B cell (primary cell): ENCODE measurements at regions not wholly inside any gene's neighbourhood (a gene's known extent, or its start where the extent isn't known, plus 50 kb on each side); places are given as distances from the start of the nearest gene placed in this dataset.

ENCODE experiments used
- ATAC-seq: fragments of 200-7000 bp; cut with Tn5 transposase; one replicate; pipeline ENCODE4 v1.10.0; 2021; ENCODE audit warnings: low read depth, mild to moderate bottlenecking, moderate number of reproducible peaks, moderate library complexity
- CTCF ChIA-PET: fragments of 350-600 bp; sonication (Branson Sonifier 250); formaldehyde crosslinking; loops from one replicate; lab custom pipeline; 2021; ENCODE audit warnings: antibody characterized with exemption, inconsistent platforms; lab: Charles Lee
- POLR2A ChIA-PET: fragments of 350-600 bp; sonication (Branson Sonifier 250); formaldehyde crosslinking; loops from one replicate; lab custom pipeline; 2021; ENCODE audit warnings: antibody characterized with exemption; lab: Charles Lee
- DNase-seq: peaks from one replicate; pipeline ENCODE4 v3.0.0; 2013
- H2AFZ ChIP-seq: 2 replicates; pipeline ENCODE4 v1.6.1; 2012; ENCODE audit warnings: mild to moderate bottlenecking, low read depth, low read length; ENCODE audit not compliant: insufficient read depth, poor library complexity, severe bottlenecking
- H3K27ac ChIP-seq, 2 donors: 1 replicate in 1 of 2; 2 replicates in 1 of 2; pipeline ENCODE4 v1.5.1; 2012 to 2013; ENCODE audit warnings: low read length in 2 of 2, mild to moderate bottlenecking in 2 of 2, moderate library complexity in 1 of 2
- H3K27me3 ChIP-seq, 4 experiments: fragments of 200-600 bp in 1 of 4; sonication (generic) in 1 of 4; replicated peaks in 1 of 4; 1 replicate in 2 of 4; 2 replicates in 2 of 4; pipeline versions ENCODE4 v1.6.1 to v1.7.0; 2013 to 2016; ENCODE audit warnings: low read length in 3 of 4, mild to moderate bottlenecking in 2 of 4, mixed read lengths in 1 of 4, moderate library complexity in 1 of 4; ENCODE audit not compliant: insufficient read depth in 4 of 4, control insufficient read depth in 3 of 4; ENCODE audit errors: control extremely low read depth in 1 of 4
- H3K36me3 ChIP-seq, 2 experiments: replicated peaks in 1 of 2; 1 replicate in 1 of 2; 2 replicates in 1 of 2; pipeline versions ENCODE4 v1.6.1 to v1.7.1; 2013; ENCODE audit warnings: low read length in 1 of 2; ENCODE audit not compliant: insufficient read depth in 2 of 2, control insufficient read depth in 1 of 2; ENCODE audit errors: control extremely low read depth in 1 of 2, extremely low read depth in 1 of 2
- H3K4me1 ChIP-seq, 2 donors: fragments of 200-600 bp in 1 of 2; sonication (generic) in 1 of 2; 1 replicate in 1 of 2; 2 replicates in 1 of 2; pipeline versions ENCODE4 v1.5.1 to v1.6.1; 2013 to 2017; ENCODE audit warnings: low read length in 2 of 2; ENCODE audit not compliant: control insufficient read depth in 2 of 2, insufficient read depth in 2 of 2
- H3K4me2 ChIP-seq: replicated peaks from 2 replicates; pipeline ENCODE3; 2012; ENCODE audit warnings: mild to moderate bottlenecking, low read depth, low read length; ENCODE audit not compliant: poor library complexity, severe bottlenecking
- H3K4me3 ChIP-seq, 5 experiments: fragments of 200-600 bp in 1 of 5; sonication (generic) in 1 of 5; 1 replicate in 3 of 5; 2 replicates in 2 of 5; pipeline versions ENCODE4 v1.5.1 to v1.7.0; 2011 to 2016; ENCODE audit warnings: low read length in 4 of 5, mild to moderate bottlenecking in 4 of 5, low read depth in 2 of 5, control low read depth in 1 of 5, moderate library complexity in 1 of 5; ENCODE audit not compliant: insufficient read depth in 1 of 5; ENCODE audit errors: control extremely low read depth in 1 of 5, extremely low read depth in 1 of 5
- H3K79me2 ChIP-seq: fragments of 200-600 bp; sonication (generic); one replicate; pipeline ENCODE4 v1.6.0; 2016; ENCODE audit warnings: low read length; ENCODE audit not compliant: control insufficient read depth, insufficient read depth
- H3K9ac ChIP-seq: fragments of 200-600 bp; sonication (generic); 2 replicates; pipeline ENCODE4 v1.6.1; 2017; ENCODE audit warnings: mild to moderate bottlenecking, low read length, moderate library complexity
- H3K9me3 ChIP-seq, 3 donors: one replicate each; pipeline versions ENCODE4 v1.6.1 to v1.7.1; 2013; ENCODE audit warnings: low read length in 2 of 3; ENCODE audit not compliant: control insufficient read depth in 2 of 3, insufficient read depth in 1 of 3; ENCODE audit errors: control extremely low read depth in 1 of 3
- H4K20me1 ChIP-seq: 2 replicates; pipeline ENCODE4 v1.6.0; 2012; ENCODE audit warnings: mild to moderate bottlenecking, low read length; ENCODE audit not compliant: insufficient read depth, control insufficient read depth, poor library complexity, severe bottlenecking
- H3K27ac Mint-ChIP-seq: one replicate; pipeline ENCODE4 v1.8.0; 2021; ENCODE audit warnings: mixed read lengths
- H3K27me3 Mint-ChIP-seq: one replicate; pipeline ENCODE4 v1.8.0; 2021; ENCODE audit warnings: mixed read lengths
- H3K4me1 Mint-ChIP-seq: one replicate; pipeline ENCODE4 v1.8.0; 2021; ENCODE audit warnings: mixed read lengths
- H3K4me3 Mint-ChIP-seq: one replicate; pipeline ENCODE4 v1.8.0; 2021; ENCODE audit warnings: mixed read lengths
- H3K9me3 Mint-ChIP-seq: one replicate; pipeline ENCODE4 v1.8.0; 2022; ENCODE audit warnings: mixed read lengths; ENCODE audit not compliant: insufficient read depth
- EZH2 ChIP-seq: IDR thresholded peaks from 2 replicates; pipeline ENCODE4 v1.6.1; 2012; ENCODE audit warnings: borderline replicate concordance, low read depth, mild to moderate bottlenecking, moderate library complexity, low read length; ENCODE audit not compliant: insufficient read depth, poor library complexity, severe bottlenecking
- WGBS: methylation state at CpG from one replicate; pipeline ENCODE4 v1.1.5; 2013; ENCODE audit warnings: missing lambda C conversion rate; ENCODE audit not compliant: insufficient coverage; 5-methylcytosine and 5-hydroxymethylcytosine counted together
- intact Hi-C: fragments of 100-400 bp; cut with micrococcal nuclease; formaldehyde crosslinking; loops from one replicate; pipeline ENCODE4 v1.10.0; 2022
- TF ChIP-seq, protein P1 (sequence below): fragments of 200-600 bp; IDR thresholded peaks from one replicate; pipeline ENCODE4 v1.8.0; 2022; ENCODE audit warnings: antibody characterized with exemption, mild to moderate bottlenecking

GRCh38 chr5:89421035-89421434, 538.1 kb upstream of the MEF2C start:
- Histone ChIP-seq H2AFZ (peak overlapping the region; percentile 27), H3K36me3 (no peaks in the 10 kb centered on the region), H3K9ac (no peak overlapping the region), H3K27me3 (no peaks in the 10 kb centered on the region), H3K27ac (no peak overlapping the region), H4K20me1 (no peaks in the 10 kb centered on the region), H3K4me2 (peak overlapping the region; percentile 40), H3K9me3 (peaks cover 5 to 7% (median 6%) of the 10 kb centered on the region in 3 donors), H3K79me2 (no peaks in the 10 kb centered on the region), H3K4me1 (peaks cover 9 to 25% of the 10 kb centered on the region in 2 donors), H3K4me3 (no peak overlapping the region)
- ATAC-seq (peak; percentile 53), DNase-seq (no peak)
- POLR2A ChIA-PET = no interaction called here
- TF ChIP-seq EZH2 = no peak
- TF ChIP-seq, protein P1, sequence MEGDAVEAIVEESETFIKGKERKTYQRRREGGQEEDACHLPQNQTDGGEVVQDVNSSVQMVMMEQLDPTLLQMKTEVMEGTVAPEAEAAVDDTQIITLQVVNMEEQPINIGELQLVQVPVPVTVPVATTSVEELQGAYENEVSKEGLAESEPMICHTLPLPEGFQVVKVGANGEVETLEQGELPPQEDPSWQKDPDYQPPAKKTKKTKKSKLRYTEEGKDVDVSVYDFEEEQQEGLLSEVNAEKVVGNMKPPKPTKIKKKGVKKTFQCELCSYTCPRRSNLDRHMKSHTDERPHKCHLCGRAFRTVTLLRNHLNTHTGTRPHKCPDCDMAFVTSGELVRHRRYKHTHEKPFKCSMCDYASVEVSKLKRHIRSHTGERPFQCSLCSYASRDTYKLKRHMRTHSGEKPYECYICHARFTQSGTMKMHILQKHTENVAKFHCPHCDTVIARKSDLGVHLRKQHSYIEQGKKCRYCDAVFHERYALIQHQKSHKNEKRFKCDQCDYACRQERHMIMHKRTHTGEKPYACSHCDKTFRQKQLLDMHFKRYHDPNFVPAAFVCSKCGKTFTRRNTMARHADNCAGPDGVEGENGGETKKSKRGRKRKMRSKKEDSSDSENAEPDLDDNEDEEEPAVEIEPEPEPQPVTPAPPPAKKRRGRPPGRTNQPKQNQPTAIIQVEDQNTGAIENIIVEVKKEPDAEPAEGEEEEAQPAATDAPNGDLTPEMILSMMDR = no peak
- Mint-ChIP-seq H3K27me3 (no peaks in the 10 kb centered on the region), H3K9me3 (peaks cover 11% of the 10 kb centered on the region), H3K4me1 (peaks cover 39% of the 10 kb centered on the region), H3K27ac (no peak overlapping the region), H3K4me3 (no peak overlapping the region)
- intact Hi-C loops = no loop called here
- CTCF ChIA-PET = interaction anchor here (0.7 kb wide), 1 partner anchor 129 kb away, joined by 3 read pairs; no protein-coding TSS in a partner anchor
- no CpG with 5 or more reads among the region's 1 CpG for WGBS

- POLR2A ChIA-PET = no interaction called here
- Histone ChIP-seq H3K4me1 (peaks cover 6 to 14% of the 10 kb centered on the region in 2 donors), H3K27me3 (no peaks in the 10 kb centered on the region), H4K20me1 (no peaks in the 10 kb centered on the region), H3K9me3 (peaks cover 5 to 7% (median 6%) of the 10 kb centered on the region in 3 donors), H3K27ac (no peak overlapping the region), H2AFZ (peak overlapping the region; percentile 19), H3K4me3 (no peak overlapping the region), H3K36me3 (no peaks in the 10 kb centered on the region), H3K9ac (no peak overlapping the region), H3K4me2 (no peak overlapping the region), H3K79me2 (no peaks in the 10 kb centered on the region)
- H3K4me3 Mint-ChIP-seq = no peak overlapping the region
- H3K9me3 Mint-ChIP-seq = peaks cover 8% of the 10 kb centered on the region
- peaks cover 27% of the 10 kb centered on the region for H3K4me1 Mint-ChIP-seq
- TF ChIP-seq EZH2 = no peak
- TF ChIP-seq, protein P1 = no peak
- intact Hi-C loops = no loop called here
- H3K27ac Mint-ChIP-seq = no peak overlapping the region
- H3K27me3 Mint-ChIP-seq = no peaks in the 10 kb centered on the region
- ATAC-seq (no peak), DNase-seq (no peak)
- 86% methylated on average over 1 of the region's 3 CpGs for WGBS
- CTCF ChIA-PET = interaction anchor here (1.0 kb wide), 1 partner anchor 687 kb away, joined by 4 read pairs; no protein-coding TSS in a partner anchor
Measured at GRCh38 chr5:89418407-89419085, 535.6 kb upstream of the MEF2C start.
